Activated T-cell treated with anti-CD3 and anti-CD28 coated beads, Interleukin-2, amount 50 U/mL, for 1 hour (primary cell): ENCODE measurements at regions not wholly inside any gene's neighbourhood (a gene's known extent, or its start where the extent isn't known, plus 50 kb on each side); places are given as distances from the start of the nearest gene placed in this dataset.

Experiments
- DNase-seq: peaks from one replicate; pipeline ENCODE4 v3.0.0-alpha.2; 2020

- no peak for DNase-seq
Observed at GRCh38 chr19:13600802-13601201, 94.5 kb upstream of the CACNA1A start.

- DNase-seq, result no peak
Observed at GRCh38 chr19:13600091-13600490, 93.8 kb upstream of the CACNA1A start.

- DNase-seq, result no peak
Observed at GRCh38 chr19:13599681-13600080, 93.4 kb upstream of the CACNA1A start.

GRCh38 chr19:13598098-13598497, 91.8 kb upstream of the CACNA1A start:
- DNase-seq, result no peak

GRCh38 chr19:13597640-13598039, 91.4 kb upstream of the CACNA1A start:
- DNase-seq, result no peak

GRCh38 chr19:13588957-13589833, 82.9 kb upstream of the CACNA1A start:
- DNase-seq, result peak; percentile 87

- no peak for DNase-seq
Observed at GRCh38 chr19:13585512-13585911, 79.2 kb upstream of the CACNA1A start.

- no peak for DNase-seq
Observed at GRCh38 chr19:13583753-13584152, 77.5 kb upstream of the CACNA1A start.

- no peak for DNase-seq
Observed at GRCh38 chr19:13583114-13583513, 76.8 kb upstream of the CACNA1A start.

GRCh38 chr19:13581576-13581975, 75.3 kb upstream of the CACNA1A start:
- no peak for DNase-seq

- no peak for DNase-seq
Observed at GRCh38 chr19:13579388-13580060, 73.2 kb upstream of the CACNA1A start.

- DNase-seq, result no peak
Observed at GRCh38 chr19:13576726-13577125, 70.4 kb upstream of the CACNA1A start.

- no peak for DNase-seq
Observed at GRCh38 chr19:13574933-13575332, 68.7 kb upstream of the CACNA1A start.

GRCh38 chr19:13573056-13573667, 66.9 kb upstream of the CACNA1A start:
- no peak for DNase-seq

GRCh38 chr19:13561461-13561860, 55.2 kb upstream of the CACNA1A start:
- no peak for DNase-seq

GRCh38 chr19:13557756-13558398, 51.6 kb upstream of the CACNA1A start:
- DNase-seq, result no peak

- no peak for DNase-seq
Observed at GRCh38 chr19:13556552-13556951, 50.3 kb upstream of the CACNA1A start.
